Right lobe of liver (tissue), 4 donors: ENCODE measurements at regions not wholly inside any gene's neighbourhood (a gene's known extent, or its start where the extent isn't known, plus 50 kb on each side); places are given as distances from the start of the nearest gene placed in this dataset.

Experiments used
- POLR2A ChIP-seq: fragments of 450-650 bp; IDR thresholded peaks from one replicate; pipeline ENCODE4 v1.6.1; 2017; ENCODE audit warnings: antibody characterized with exemption, mild to moderate bottlenecking
- TF ChIP-seq, protein P1 (sequence below), 4 donors: fragments of 200-600 bp in 3 of 4; fragments of 450-650 bp in 1 of 4; IDR thresholded peaks; one replicate each; pipeline versions ENCODE4 v1.5.1 to v1.8.0; 2016 to 2022; ENCODE audit warnings: antibody characterized with exemption in 4 of 4, mild to moderate bottlenecking in 2 of 4
- donor health status: DM: no; HTN: no; CAD: no.
- donor health status: DM: no; HTN: no; CAD: no.
- donor health status: DM: no; HTN: yes; CAD: no.

DNA sequence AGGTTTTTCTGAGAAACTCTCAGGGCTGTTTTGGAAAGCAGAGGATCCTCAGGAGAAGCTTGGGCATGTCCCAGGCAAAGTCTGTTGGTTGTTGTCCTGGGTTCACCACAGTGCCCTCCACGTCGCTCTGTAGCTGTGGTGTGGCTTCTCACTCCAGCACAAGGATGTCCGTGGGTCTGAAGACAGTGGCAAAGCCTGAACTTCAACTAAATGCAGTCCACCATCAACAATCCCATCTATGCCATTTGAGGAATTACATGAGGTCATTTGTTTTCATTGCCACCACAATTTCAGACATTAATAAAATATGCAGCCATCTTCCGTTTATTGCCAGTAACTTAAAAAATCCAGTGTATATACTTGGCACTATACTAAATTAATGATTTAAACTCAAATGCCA lies 272.1 kb downstream of the LRIG3 start:
- TF ChIP-seq, protein P1, sequence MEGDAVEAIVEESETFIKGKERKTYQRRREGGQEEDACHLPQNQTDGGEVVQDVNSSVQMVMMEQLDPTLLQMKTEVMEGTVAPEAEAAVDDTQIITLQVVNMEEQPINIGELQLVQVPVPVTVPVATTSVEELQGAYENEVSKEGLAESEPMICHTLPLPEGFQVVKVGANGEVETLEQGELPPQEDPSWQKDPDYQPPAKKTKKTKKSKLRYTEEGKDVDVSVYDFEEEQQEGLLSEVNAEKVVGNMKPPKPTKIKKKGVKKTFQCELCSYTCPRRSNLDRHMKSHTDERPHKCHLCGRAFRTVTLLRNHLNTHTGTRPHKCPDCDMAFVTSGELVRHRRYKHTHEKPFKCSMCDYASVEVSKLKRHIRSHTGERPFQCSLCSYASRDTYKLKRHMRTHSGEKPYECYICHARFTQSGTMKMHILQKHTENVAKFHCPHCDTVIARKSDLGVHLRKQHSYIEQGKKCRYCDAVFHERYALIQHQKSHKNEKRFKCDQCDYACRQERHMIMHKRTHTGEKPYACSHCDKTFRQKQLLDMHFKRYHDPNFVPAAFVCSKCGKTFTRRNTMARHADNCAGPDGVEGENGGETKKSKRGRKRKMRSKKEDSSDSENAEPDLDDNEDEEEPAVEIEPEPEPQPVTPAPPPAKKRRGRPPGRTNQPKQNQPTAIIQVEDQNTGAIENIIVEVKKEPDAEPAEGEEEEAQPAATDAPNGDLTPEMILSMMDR (IDR thresholded peaks at IDR 0.05) = no peak
- TF ChIP-seq POLR2A = no peak
